HCT116 (cell line): ENCODE measurements at regions not wholly inside any gene's neighbourhood (a gene's known extent, or its start where the extent isn't known, plus 50 kb on each side); places are given as distances from the start of the nearest gene placed in this dataset.

Source experiments
- ATAC-seq: fragments of 200-7000 bp; cut with Tn5 transposase; 2 replicates; pipeline ENCODE4 v1.9.1; 2020; ENCODE audit warnings: mild to moderate bottlenecking, moderate library complexity
- BruUV-seq: library from RNA; stranded (reverse); fragments of 400-500 nt; replicated peaks from 2 replicates; lab custom pipeline; 2021; lab: Mats Ljungman, UMichigan
- CTCF ChIA-PET: fragments of 300-600 bp; sonication (Branson Sonifier 250); formaldehyde crosslinking; loops from one replicate; lab custom pipeline; 2021; ENCODE audit warnings: antibody characterized with exemption; lab: Charles Lee
- POLR2A ChIA-PET: fragments of 300-600, 350-600 bp; sonication (Branson Sonifier 250); formaldehyde crosslinking; loops from one replicate; lab custom pipeline; 2021; ENCODE audit warnings: antibody characterized with exemption; lab: Charles Lee
- RAD21 ChIA-PET, 2 experiments: fragments of 300-600 bp; sonication (Branson Sonifier 250); formaldehyde crosslinking; loops; one replicate each; lab custom pipeline; 2023; ENCODE audit warnings: low total read pairs in 2 of 2; ENCODE audit not compliant: uncharacterized antibody in 2 of 2, unreplicated experiment in 2 of 2, low non-redundant PET in 1 of 2; lab: Charles Lee
- DNase-seq: peaks from one replicate; pipeline ENCODE4 v3.0.0-alpha.2; 2010; ENCODE audit warnings: low read depth, low spot score
- H2AFZ ChIP-seq: fragments of 200-600 bp; shearing (Covaris generic), sonication (generic); 2 replicates; pipeline ENCODE4 v1.6.1; 2017; ENCODE audit warnings: low read depth, mixed run types, mixed read lengths, antibody characterized with exemption, low read length; ENCODE audit not compliant: poor library complexity, severe bottlenecking
- H3K27ac ChIP-seq: 2 replicates; pipeline ENCODE4 v1.5.1; 2012; ENCODE audit warnings: low read depth, low read length
- H3K27me3 ChIP-seq: fragments of 200-600 bp; sonication (generic); 2 replicates; pipeline ENCODE4 v1.6.1; 2016; ENCODE audit warnings: mixed run types, low read length, mixed read lengths; ENCODE audit not compliant: insufficient read depth
- H3K36me3 ChIP-seq, 2 experiments: fragments of 200-500 bp in 1 of 2; fragments of 200-600 bp in 1 of 2; sonication (Bioruptor generic) in 1 of 2; sonication (generic) in 1 of 2; 2 replicates each; pipeline versions ENCODE4 v1.5.1 to v1.6.1; 2014 to 2016; ENCODE audit warnings: low read length in 2 of 2, inconsistent platforms in 1 of 2, mixed read lengths in 1 of 2, mixed run types in 1 of 2; ENCODE audit not compliant: insufficient read depth in 2 of 2, control insufficient read depth in 1 of 2
- H3K4me1 ChIP-seq, 2 experiments: fragments of 200-600 bp in 1 of 2; sonication (generic) in 1 of 2; 2 replicates each; pipeline versions ENCODE4 v1.5.1 to v1.6.1; 2012 to 2017; ENCODE audit warnings: low read length in 2 of 2, inconsistent platforms in 1 of 2, mild to moderate bottlenecking in 1 of 2, mixed read lengths in 1 of 2, mixed run types in 1 of 2, moderate library complexity in 1 of 2; ENCODE audit not compliant: insufficient read depth in 2 of 2, control insufficient read depth in 1 of 2
- H3K4me2 ChIP-seq: fragments of 200-600 bp; sonication (generic); 2 replicates; pipeline ENCODE4 v1.6.1; 2017; ENCODE audit warnings: mixed run types, low read length, mixed read lengths
- H3K4me3 ChIP-seq, 2 experiments: fragments of 200-600 bp in 1 of 2; sonication (generic) in 1 of 2; replicated peaks in 1 of 2; 2 replicates each; pipeline ENCODE4 v1.5.1; 2011 to 2016; ENCODE audit warnings: low read length in 2 of 2, control low read depth in 1 of 2, low read depth in 1 of 2, mild to moderate bottlenecking in 1 of 2, mixed read lengths in 1 of 2, mixed run types in 1 of 2
- H3K79me2 ChIP-seq: fragments of 200-600 bp; sonication (generic); 2 replicates; pipeline ENCODE4 v1.6.1; 2017; ENCODE audit warnings: mild to moderate bottlenecking, mixed run types, low read length, moderate library complexity, mixed read lengths; ENCODE audit not compliant: insufficient read depth
- H3K9ac ChIP-seq: fragments of 200-600 bp; sonication (generic); 2 replicates; pipeline ENCODE4 v1.6.1; 2016; ENCODE audit warnings: low read length, mixed read lengths
- H3K9me2 ChIP-seq: fragments of 200-600 bp; sonication (generic), shearing (Covaris generic); 2 replicates; pipeline ENCODE4 v1.6.1; 2017; ENCODE audit warnings: mixed run types, mild to moderate bottlenecking, moderate library complexity; ENCODE audit not compliant: insufficient read depth
- H3K9me3 ChIP-seq, 2 experiments: fragments of 200-500 bp in 1 of 2; fragments of 200-600 bp in 1 of 2; sonication (Bioruptor generic) in 1 of 2; sonication (generic) in 1 of 2; 2 replicates each; pipeline ENCODE4 v1.6.1; 2014 to 2017; ENCODE audit warnings: low read length in 2 of 2, mixed read lengths in 2 of 2, inconsistent platforms in 1 of 2, low read depth in 1 of 2, mild to moderate bottlenecking in 1 of 2, mixed run types in 1 of 2, moderate library complexity in 1 of 2; ENCODE audit not compliant: control insufficient read depth in 1 of 2, insufficient read depth in 1 of 2
- H4K20me1 ChIP-seq: fragments of 200-600 bp; sonication (generic), shearing (Covaris generic); 2 replicates; pipeline ENCODE4 v1.6.1; 2017; ENCODE audit warnings: mixed run types, mild to moderate bottlenecking, moderate library complexity; ENCODE audit not compliant: insufficient read depth
- CBX3 ChIP-seq: IDR thresholded peaks from 2 replicates; pipeline ENCODE4 v1.6.1; 2012; ENCODE audit warnings: low read depth
- CEBPB ChIP-seq: IDR thresholded peaks from 2 replicates; pipeline ENCODE4 v1.6.1; 2012; ENCODE audit warnings: low read depth
- ELF1 ChIP-seq: IDR thresholded peaks from 2 replicates; pipeline ENCODE4 v1.6.1; 2012; ENCODE audit warnings: low read depth, borderline replicate concordance
- EZH2phosphoT487 ChIP-seq: fragments of 200-600 bp; IDR thresholded peaks from 2 replicates; pipeline ENCODE4 v1.6.1; 2018; ENCODE audit warnings: antibody characterized with exemption, borderline replicate concordance
- JUND ChIP-seq: IDR thresholded peaks from 2 replicates; pipeline ENCODE4 v1.6.1; 2012
- MAX ChIP-seq: IDR thresholded peaks from 2 replicates; pipeline ENCODE4 v1.6.1; 2012
- POLR2A ChIP-seq: IDR thresholded peaks from 2 replicates; pipeline ENCODE4 v1.7.0; 2011; ENCODE audit warnings: borderline replicate concordance; ENCODE audit not compliant: insufficient read depth, insufficient read length; ENCODE audit errors: extremely low read depth
- POLR2AphosphoS5 ChIP-seq: IDR thresholded peaks from 2 replicates; pipeline ENCODE4 v1.6.1; 2011; ENCODE audit warnings: mild to moderate bottlenecking, low read depth, low read length, moderate library complexity
- RAD21 ChIP-seq: IDR thresholded peaks from 2 replicates; pipeline ENCODE4 v1.6.1; 2012; ENCODE audit warnings: low read depth, mild to moderate bottlenecking
- SIN3A ChIP-seq: IDR thresholded peaks from 2 replicates; pipeline ENCODE4 v1.6.1; 2012; ENCODE audit warnings: low read depth
- SP1 ChIP-seq: IDR thresholded peaks from 2 replicates; pipeline ENCODE4 v1.6.1; 2012; ENCODE audit warnings: low read depth
- YY1 ChIP-seq: IDR thresholded peaks from 2 replicates; pipeline ENCODE4 v1.6.1; 2011; ENCODE audit warnings: low read length, low read depth, moderate library complexity, mild to moderate bottlenecking; ENCODE audit not compliant: insufficient replicate concordance; ENCODE audit errors: extremely low read depth
- ZFX ChIP-seq: fragments of 450-650 bp; IDR thresholded peaks from 2 replicates; pipeline ENCODE4 v1.6.1; 2017
- ZNF274 ChIP-seq: fragments of 200-500 bp; sonication (Bioruptor generic); IDR thresholded peaks from 2 replicates; pipeline ENCODE4 v1.6.1; 2014; ENCODE audit warnings: mild to moderate bottlenecking, low read depth, low read length, inconsistent platforms
- intact Hi-C: fragments of 100-400 bp; cut with micrococcal nuclease; formaldehyde crosslinking; loops from 2 replicates; pipeline ENCODE4 v1.10.0; 2022
- TF ChIP-seq, protein P1 (sequence below): IDR thresholded peaks from 2 replicates; pipeline ENCODE4 v1.6.1; 2012

GRCh38 chr6:137779982-137780381, 87.1 kb upstream of the TNFAIP3 start:
- intact Hi-C loops, result no loop called here
- Histone ChIP-seq H3K4me3 (no peak overlapping the region), H3K79me2 (no peaks in the 10 kb centered on the region), H3K27ac (no peak overlapping the region), H3K4me1 (no peaks in the 10 kb centered on the region), H3K9me2 (no peaks in the 10 kb centered on the region), H2AFZ (no peak overlapping the region), H3K9me3 (no peaks in the 10 kb centered on the region), H3K27me3 (no peaks in the 10 kb centered on the region), H4K20me1 (no peaks in the 10 kb centered on the region), H3K9ac (no peak overlapping the region), H3K4me2 (no peak overlapping the region), H3K36me3 (no peaks in the 10 kb centered on the region)
- POLR2A ChIA-PET, result no interaction called here
- CTCF ChIA-PET, result no interaction called here
- no peak for TF ChIP-seq CBX3
- TF ChIP-seq, protein P1, sequence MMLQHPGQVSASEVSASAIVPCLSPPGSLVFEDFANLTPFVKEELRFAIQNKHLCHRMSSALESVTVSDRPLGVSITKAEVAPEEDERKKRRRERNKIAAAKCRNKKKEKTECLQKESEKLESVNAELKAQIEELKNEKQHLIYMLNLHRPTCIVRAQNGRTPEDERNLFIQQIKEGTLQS, result no peak
- no peak for TF ChIP-seq RAD21
- no peak for TF ChIP-seq YY1
- TF ChIP-seq MAX, result no peak
- no peak for TF ChIP-seq POLR2AphosphoS5
- TF ChIP-seq CEBPB, result no peak
- TF ChIP-seq SP1, result no peak
- TF ChIP-seq ZFX, result no peak
- TF ChIP-seq ZNF274, result no peak
- no peak for TF ChIP-seq POLR2A
- TF ChIP-seq ELF1, result no peak
- TF ChIP-seq JUND, result no peak
- no peak for TF ChIP-seq SIN3A
- no peak for TF ChIP-seq EZH2phosphoT487
- BruUV-seq, result no TSS peak
- ATAC-seq (no peak), DNase-seq (no peak)
- RAD21 ChIA-PET, result no interaction called here
